Uterus (tissue), 2 donors: ENCODE measurements at regions not wholly inside any gene's neighbourhood (a gene's known extent, or its start where the extent isn't known, plus 50 kb on each side); places are given as distances from the start of the nearest gene placed in this dataset.

Source experiments
- POLR2A ChIP-seq, 2 donors: fragments of 450-650 bp; IDR thresholded peaks; one replicate each; pipeline ENCODE4 v1.6.1; 2016; ENCODE audit warnings: antibody characterized with exemption in 2 of 2, mild to moderate bottlenecking in 1 of 2, moderate library complexity in 1 of 2
- TF ChIP-seq, protein P1 (sequence below), 4 experiments: fragments of 200-600 bp in 2 of 4; fragments of 450-650 bp in 2 of 4; sonication (generic) in 2 of 4; IDR thresholded peaks; one replicate each; pipeline ENCODE4 v1.5.1; 2016 to 2019; ENCODE audit warnings: antibody characterized with exemption in 4 of 4, mild to moderate bottlenecking in 2 of 4, moderate library complexity in 1 of 4

DNA sequence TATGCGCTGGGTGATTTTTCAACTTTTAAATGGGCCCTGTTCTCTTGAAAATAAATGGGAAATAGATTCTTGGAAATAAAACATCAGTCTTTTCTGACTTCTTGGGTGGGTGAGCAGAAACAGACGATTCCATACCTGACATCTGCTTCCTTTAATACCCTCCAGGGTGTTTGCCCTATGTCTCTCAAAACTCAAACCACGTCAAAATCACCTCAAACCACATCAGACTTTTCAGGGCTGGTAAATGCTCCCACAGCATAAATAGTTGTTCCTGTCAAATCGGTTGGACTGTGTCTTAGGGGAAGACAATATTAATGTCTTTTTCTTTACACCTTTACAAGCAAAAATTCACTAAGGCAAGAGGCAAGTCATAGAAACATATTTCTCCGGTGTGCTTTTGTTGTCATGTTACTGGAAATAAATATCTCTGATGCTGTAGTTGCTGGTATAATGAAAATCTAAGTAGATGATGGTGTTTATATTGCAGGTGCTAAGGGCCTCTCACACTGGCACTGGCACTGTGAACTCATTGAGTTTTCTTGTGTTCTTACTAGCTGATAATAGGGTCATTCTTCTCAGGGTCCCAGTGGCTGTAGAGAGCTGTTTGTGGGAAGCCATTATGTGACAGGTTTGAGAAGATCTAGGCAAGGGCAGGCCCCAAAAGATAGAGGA lies 380.4 kb downstream of the RAPGEF2 start:
- TF ChIP-seq, protein P1, sequence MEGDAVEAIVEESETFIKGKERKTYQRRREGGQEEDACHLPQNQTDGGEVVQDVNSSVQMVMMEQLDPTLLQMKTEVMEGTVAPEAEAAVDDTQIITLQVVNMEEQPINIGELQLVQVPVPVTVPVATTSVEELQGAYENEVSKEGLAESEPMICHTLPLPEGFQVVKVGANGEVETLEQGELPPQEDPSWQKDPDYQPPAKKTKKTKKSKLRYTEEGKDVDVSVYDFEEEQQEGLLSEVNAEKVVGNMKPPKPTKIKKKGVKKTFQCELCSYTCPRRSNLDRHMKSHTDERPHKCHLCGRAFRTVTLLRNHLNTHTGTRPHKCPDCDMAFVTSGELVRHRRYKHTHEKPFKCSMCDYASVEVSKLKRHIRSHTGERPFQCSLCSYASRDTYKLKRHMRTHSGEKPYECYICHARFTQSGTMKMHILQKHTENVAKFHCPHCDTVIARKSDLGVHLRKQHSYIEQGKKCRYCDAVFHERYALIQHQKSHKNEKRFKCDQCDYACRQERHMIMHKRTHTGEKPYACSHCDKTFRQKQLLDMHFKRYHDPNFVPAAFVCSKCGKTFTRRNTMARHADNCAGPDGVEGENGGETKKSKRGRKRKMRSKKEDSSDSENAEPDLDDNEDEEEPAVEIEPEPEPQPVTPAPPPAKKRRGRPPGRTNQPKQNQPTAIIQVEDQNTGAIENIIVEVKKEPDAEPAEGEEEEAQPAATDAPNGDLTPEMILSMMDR (IDR thresholded peaks at IDR 0.05): no peak
- TF ChIP-seq POLR2A (IDR thresholded peaks at IDR 0.05): no peak
